DND-41 (cell line): ENCODE measurements at regions not wholly inside any gene's neighbourhood (a gene's known extent, or its start where the extent isn't known, plus 50 kb on each side); places are given as distances from the start of the nearest gene placed in this dataset.

Experiments used
- CTCF ChIP-seq: IDR thresholded peaks from 2 replicates; pipeline ENCODE4 v1.5.1; 2012; ENCODE audit warnings: borderline replicate concordance, low read length, moderate library complexity, mild to moderate bottlenecking; ENCODE audit not compliant: poor library complexity, severe bottlenecking; ENCODE audit errors: extremely low read depth
- EZH2 ChIP-seq: IDR thresholded peaks from 3 replicates; pipeline ENCODE4 v1.6.1; 2012; ENCODE audit warnings: borderline replicate concordance, low read depth, mild to moderate bottlenecking, moderate library complexity, low read length, inconsistent platforms; ENCODE audit not compliant: severe bottlenecking

GRCh38 chr2:19702267-19702666 is 199.5 kb downstream of the TTC32 start:
- no peak for TF ChIP-seq CTCF
- no peak for TF ChIP-seq EZH2
